ENCODE measurements at regions not wholly inside any gene's neighbourhood (a gene's known extent, or its start where the extent isn't known, plus 50 kb on each side); places are given as distances from the start of the nearest gene placed in this dataset.

DNA sequence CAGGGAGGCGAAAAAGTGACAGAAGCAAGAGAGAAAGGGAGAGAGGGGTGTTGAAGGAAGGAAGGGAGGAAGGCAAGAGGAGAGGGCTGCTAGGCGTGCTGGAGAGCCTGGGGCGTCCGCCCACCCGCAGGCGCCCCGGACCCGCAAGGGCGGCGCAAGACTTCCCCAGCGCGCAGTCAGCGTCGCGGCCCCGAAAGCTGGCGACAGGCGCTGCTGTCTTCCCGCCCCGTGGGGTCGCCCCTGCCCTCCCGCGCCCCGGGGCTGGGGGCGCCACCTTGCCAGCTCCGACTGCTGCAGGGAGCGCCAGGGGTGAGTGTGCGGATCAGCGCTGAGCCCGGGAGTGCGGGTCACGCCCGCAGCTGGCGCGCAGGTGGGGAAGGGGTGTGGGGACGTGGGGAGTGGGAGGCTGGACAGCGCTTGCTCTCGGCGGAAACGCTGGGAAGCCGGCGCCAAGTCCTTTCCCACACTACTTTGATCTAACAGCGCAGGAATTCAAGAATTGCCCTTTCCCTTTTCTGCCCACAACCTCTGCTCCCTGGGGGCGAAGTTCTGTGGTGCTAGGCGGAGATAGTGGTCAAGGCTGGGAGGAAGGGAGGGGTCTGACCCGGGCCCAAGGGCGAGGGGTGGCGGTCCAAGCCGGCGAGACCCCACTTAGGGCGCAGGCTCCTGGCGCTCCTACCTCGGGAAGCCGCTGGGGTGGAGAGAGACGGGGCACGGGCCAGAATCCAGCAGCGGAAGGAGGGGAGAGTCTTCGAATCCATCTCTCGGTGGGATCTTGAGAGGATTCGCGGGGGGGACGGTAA, 266.1 kb downstream of the CGGBP1 start, which contains the start of gene HTR1F (continued):
- TF ChIP-seq, protein P1, sequence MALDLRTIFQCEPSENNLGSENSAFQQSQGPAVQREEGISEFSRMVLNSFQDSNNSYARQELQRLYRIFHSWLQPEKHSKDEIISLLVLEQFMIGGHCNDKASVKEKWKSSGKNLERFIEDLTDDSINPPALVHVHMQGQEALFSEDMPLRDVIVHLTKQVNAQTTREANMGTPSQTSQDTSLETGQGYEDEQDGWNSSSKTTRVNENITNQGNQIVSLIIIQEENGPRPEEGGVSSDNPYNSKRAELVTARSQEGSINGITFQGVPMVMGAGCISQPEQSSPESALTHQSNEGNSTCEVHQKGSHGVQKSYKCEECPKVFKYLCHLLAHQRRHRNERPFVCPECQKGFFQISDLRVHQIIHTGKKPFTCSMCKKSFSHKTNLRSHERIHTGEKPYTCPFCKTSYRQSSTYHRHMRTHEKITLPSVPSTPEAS (tag by site-specific recombination; IDR thresholded peaks at IDR 0.05), result no peak
- 0 out of 2 replicates have a peak, but pooled peaks have one; percentile 21 for TF ChIP-seq SP3 (tag by site-specific recombination; IDR thresholded peaks at IDR 0.05)
- no peak for TF ChIP-seq HOXD13 (CRISPR knock-in tag; IDR thresholded peaks at IDR 0.05; ENCODE audit: borderline replicate concordance)
- TF ChIP-seq KLF1 (tag by site-specific recombination; IDR thresholded peaks at IDR 0.05), result 0 out of 2 replicates have a peak, but pooled peaks have one; percentile 12
- TF ChIP-seq HOXA7 (CRISPR knock-in tag; IDR thresholded peaks at IDR 0.05; ENCODE audit: borderline replicate concordance), result no peak
- TF ChIP-seq, protein P2, sequence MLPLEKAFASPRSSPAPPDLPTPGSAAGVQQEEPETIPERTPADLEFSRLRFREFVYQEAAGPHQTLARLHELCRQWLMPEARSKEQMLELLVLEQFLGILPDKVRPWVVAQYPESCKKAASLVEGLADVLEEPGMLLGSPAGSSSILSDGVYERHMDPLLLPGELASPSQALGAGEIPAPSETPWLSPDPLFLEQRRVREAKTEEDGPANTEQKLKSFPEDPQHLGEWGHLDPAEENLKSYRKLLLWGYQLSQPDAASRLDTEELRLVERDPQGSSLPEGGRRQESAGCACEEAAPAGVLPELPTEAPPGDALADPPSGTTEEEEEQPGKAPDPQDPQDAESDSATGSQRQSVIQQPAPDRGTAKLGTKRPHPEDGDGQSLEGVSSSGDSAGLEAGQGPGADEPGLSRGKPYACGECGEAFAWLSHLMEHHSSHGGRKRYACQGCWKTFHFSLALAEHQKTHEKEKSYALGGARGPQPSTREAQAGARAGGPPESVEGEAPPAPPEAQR (tag by site-specific recombination; IDR thresholded peaks at IDR 0.05), result no peak
- no peak for TF ChIP-seq ZNF423 (tag by site-specific recombination; IDR thresholded peaks at IDR 0.05)
- no peak for TF ChIP-seq ZNF654 (tag by site-specific recombination; IDR thresholded peaks at IDR 0.05; ENCODE audit: low read depth)
- no peak for TF ChIP-seq ZNF366 (tag by site-specific recombination; conservative IDR thresholded peaks at IDR 0.05)
- TF ChIP-seq, protein P3, sequence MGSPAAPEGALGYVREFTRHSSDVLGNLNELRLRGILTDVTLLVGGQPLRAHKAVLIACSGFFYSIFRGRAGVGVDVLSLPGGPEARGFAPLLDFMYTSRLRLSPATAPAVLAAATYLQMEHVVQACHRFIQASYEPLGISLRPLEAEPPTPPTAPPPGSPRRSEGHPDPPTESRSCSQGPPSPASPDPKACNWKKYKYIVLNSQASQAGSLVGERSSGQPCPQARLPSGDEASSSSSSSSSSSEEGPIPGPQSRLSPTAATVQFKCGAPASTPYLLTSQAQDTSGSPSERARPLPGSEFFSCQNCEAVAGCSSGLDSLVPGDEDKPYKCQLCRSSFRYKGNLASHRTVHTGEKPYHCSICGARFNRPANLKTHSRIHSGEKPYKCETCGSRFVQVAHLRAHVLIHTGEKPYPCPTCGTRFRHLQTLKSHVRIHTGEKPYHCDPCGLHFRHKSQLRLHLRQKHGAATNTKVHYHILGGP (tag by site-specific recombination; IDR thresholded peaks at IDR 0.05), result no peak
- no peak for TF ChIP-seq PBX3 (CRISPR knock-in tag; IDR thresholded peaks at IDR 0.05)
- no peak for TF ChIP-seq ZNF114 (tag by site-specific recombination; IDR thresholded peaks at IDR 0.05)
- peak; percentile 50; the same call in 1 of the 2 replicates for TF ChIP-seq KLF8 (tag by site-specific recombination; IDR thresholded peaks at IDR 0.05)
- no peak for TF ChIP-seq ZNF548 (tag by site-specific recombination; IDR thresholded peaks at IDR 0.05)
- no peak for TF ChIP-seq ZNF791 (tag by site-specific recombination; IDR thresholded peaks at IDR 0.05)
- no peak for TF ChIP-seq ZNF24 (tag by site-specific recombination; IDR thresholded peaks at IDR 0.05)
- no peak for TF ChIP-seq ZNF350 (tag by site-specific recombination; IDR thresholded peaks at IDR 0.05)

- no peaks in the 10 kb centered on the region for H3K9me3 ChIP-seq (ENCODE audit: control insufficient read depth, insufficient read depth, low read depth, low read length)
- CTCF ChIA-PET, result no interaction called here
- H3K36me3 ChIP-seq (ENCODE audit: control insufficient read depth in 2 of 2, insufficient read depth in 1 of 2, low read length in 2 of 2), result no peaks in the 10 kb centered on the region
- no peak overlapping the region for H3K27ac ChIP-seq (ENCODE audit: extremely low read depth, low read depth, low read length)
- POLR2A ChIA-PET, result no interaction called here
- peak overlapping the region; percentile 66 for H3K4me3 ChIP-seq (ENCODE audit: low read depth, low read length)
- H3K4me1 ChIP-seq (ENCODE audit: control insufficient read depth, insufficient read depth, low read length), result no peaks in the 10 kb centered on the region
- TF ChIP-seq REST (tag by site-specific recombination; IDR thresholded peaks at IDR 0.05), result no peak
- no peak for TF ChIP-seq ZSCAN16 (tag by site-specific recombination; IDR thresholded peaks at IDR 0.05)
- no peak for TF ChIP-seq KLF9 (tag by site-specific recombination; IDR thresholded peaks at IDR 0.05; ENCODE audit: low read depth)
- no peak for TF ChIP-seq ZNF266 (tag by site-specific recombination; IDR thresholded peaks at IDR 0.05; ENCODE audit: low read depth)
- no peak for TF ChIP-seq GFI1B (tag by site-specific recombination; IDR thresholded peaks at IDR 0.05)
- no peak for TF ChIP-seq ZNF544 (tag by site-specific recombination; IDR thresholded peaks at IDR 0.05)
- no peak for TF ChIP-seq HOXC10 (CRISPR knock-in tag; IDR thresholded peaks at IDR 0.05)
These were observed 266.6 kb downstream of the CGGBP1 start for GRCh38 chr3:87792198-87792533.

Measured in HEK293 (cell line).